HepG2 (cell line): ENCODE measurements at regions not wholly inside any gene's neighbourhood (a gene's known extent, or its start where the extent isn't known, plus 50 kb on each side); places are given as distances from the start of the nearest gene placed in this dataset.

Experiments used
- ATAC-seq: fragments of 200-7000 bp; cut with Tn5 transposase; 3 replicates; pipeline ENCODE4 v1.9.1; 2020; ENCODE audit warnings: mild to moderate bottlenecking, moderate library complexity
- BruUV-seq: library from RNA; stranded (reverse); fragments of 400-500 nt; replicated peaks from 2 replicates; lab custom pipeline; 2021; lab: Mats Ljungman, UMichigan
- CTCF ChIA-PET: fragments of 300-600 bp; formaldehyde crosslinking; extraction: SDS; loops from one replicate; lab custom pipeline; 2021; ENCODE audit warnings: low total read pairs, inconsistent platforms, low intra/inter-chr PET ratio; lab: Yijun Ruan, JAX
- POLR2A ChIA-PET: fragments of 350-600 bp; sonication (Branson Sonifier 250); formaldehyde crosslinking; loops from one replicate; lab custom pipeline; 2020; ENCODE audit warnings: antibody characterized with exemption, inconsistent platforms; lab: Yijun Ruan, JAX
- DNase-seq: peaks from one replicate; pipeline ENCODE4 v3.0.0-alpha.2; 2015; ENCODE audit warnings: low spot score
- FAIRE-seq: peaks from 3 replicates; lab custom pipeline; 2011; peaks lifted over from hg19 to GRCh38; lab: Jason Lieb, UNC
- H2AFZ ChIP-seq: one replicate; pipeline ENCODE4 v1.6.1; 2011; ENCODE audit warnings: low read length, inconsistent platforms
- H3K27ac ChIP-seq: fragments of 300-600 bp; 3 replicates; pipeline ENCODE4 v1.8.0; 2011; ENCODE audit warnings: mixed run types, mild to moderate bottlenecking, mixed read lengths, low read length, inconsistent platforms; ENCODE audit not compliant: insufficient read depth; ENCODE audit errors: extremely low read length
- H3K27me3 ChIP-seq, 2 experiments: fragments of 200-600 bp in 1 of 2; 2 replicates in 1 of 2; 3 replicates in 1 of 2; pipeline versions ENCODE4 v1.6.0 to v1.8.0; 2011; ENCODE audit warnings: low read length in 2 of 2, mild to moderate bottlenecking in 2 of 2, moderate library complexity in 2 of 2, inconsistent platforms in 1 of 2; ENCODE audit not compliant: insufficient read depth in 2 of 2, control insufficient read depth in 1 of 2
- H3K36me3 ChIP-seq, 2 experiments: fragments of 200-600 bp in 1 of 2; replicated peaks in 1 of 2; 2 replicates in 1 of 2; 3 replicates in 1 of 2; pipeline versions ENCODE4 v1.5.1 to v1.8.0; 2011; ENCODE audit warnings: low read length in 2 of 2, inconsistent platforms in 1 of 2; ENCODE audit not compliant: insufficient read depth in 2 of 2, control insufficient read depth in 1 of 2
- H3K4me1 ChIP-seq: 2 replicates; pipeline ENCODE4 v1.5.1; 2012; ENCODE audit warnings: low read length, inconsistent platforms; ENCODE audit not compliant: insufficient read depth
- H3K4me2 ChIP-seq: 2 replicates; pipeline ENCODE4 v1.6.0; 2011; ENCODE audit warnings: low read depth, low read length, inconsistent platforms
- H3K4me3 ChIP-seq, 3 experiments: fragments of 200-600 bp in 1 of 3; sonication (generic), shearing (Covaris generic) in 1 of 3; replicated peaks in 1 of 3; 2 replicates each; pipeline ENCODE4 v1.5.1; 2011 to 2016; ENCODE audit warnings: low read length in 3 of 3, inconsistent platforms in 2 of 3, low read depth in 2 of 3, mild to moderate bottlenecking in 2 of 3, control low read depth in 1 of 3, mixed read lengths in 1 of 3; ENCODE audit not compliant: insufficient read depth in 1 of 3
- H3K79me2 ChIP-seq: one replicate; pipeline ENCODE4 v1.6.1; 2011; ENCODE audit warnings: low read length, inconsistent platforms; ENCODE audit not compliant: insufficient read depth
- H3K9ac ChIP-seq: 2 replicates; pipeline ENCODE4 v1.6.0; 2011; ENCODE audit warnings: mild to moderate bottlenecking, low read depth, low read length, inconsistent platforms; ENCODE audit not compliant: insufficient read depth
- H3K9me3 ChIP-seq: 2 replicates; pipeline ENCODE4 v1.5.1; 2012; ENCODE audit warnings: mild to moderate bottlenecking, low read length
- H4K20me1 ChIP-seq: 2 replicates; pipeline ENCODE4 v1.6.0; 2011; ENCODE audit warnings: inconsistent platforms, mild to moderate bottlenecking, low read length, moderate library complexity; ENCODE audit not compliant: insufficient read depth
- FOSL1 ChIP-seq: sonication (generic); formaldehyde crosslinking; IDR thresholded peaks from 2 replicates; pipeline ENCODE4 v1.9.0; 2021; ENCODE audit warnings: missing genetic modification reagents, borderline replicate concordance
- FOXP1 ChIP-seq, 2 experiments: fragments of 450-650 bp in 1 of 2; IDR thresholded peaks; 2 replicates each; pipeline ENCODE4 v1.6.1; 2017 to 2018; ENCODE audit warnings: antibody characterized with exemption in 1 of 2
- NFKB2 ChIP-seq: sonication (generic); formaldehyde crosslinking; IDR thresholded peaks from 2 replicates; pipeline ENCODE4 v1.4.0; 2020; ENCODE audit warnings: missing genetic modification reagents, borderline replicate concordance
- NFRKB ChIP-seq: fragments of 450-650 bp; IDR thresholded peaks from 2 replicates; pipeline ENCODE4 v1.6.1; 2017
- PAX8 ChIP-seq: sonication (generic); formaldehyde crosslinking; IDR thresholded peaks from 2 replicates; pipeline ENCODE4 v1.8.0; 2022; ENCODE audit warnings: mild to moderate bottlenecking, missing genetic modification reagents, borderline replicate concordance
- ZBTB37 ChIP-seq: sonication (generic); formaldehyde crosslinking; IDR thresholded peaks from 2 replicates; pipeline ENCODE4 v1.4.0; 2020; ENCODE audit warnings: mild to moderate bottlenecking, missing genetic modification reagents
- ZNF138 ChIP-seq: sonication (generic); formaldehyde crosslinking; IDR thresholded peaks from 2 replicates; pipeline ENCODE4 v1.5.0; 2020; ENCODE audit warnings: mild to moderate bottlenecking, low read depth, missing genetic modification reagents
- ZNF549 ChIP-seq: sonication (generic); formaldehyde crosslinking; IDR thresholded peaks from 2 replicates; pipeline ENCODE4 v1.5.0; 2020; ENCODE audit warnings: missing genetic modification reagents
- ZNF7 ChIP-seq: IDR thresholded peaks from 2 replicates; pipeline ENCODE4 v1.6.1; 2016; ENCODE audit warnings: missing biosample characterization, missing genetic modification reagents
- ZNF883 ChIP-seq: sonication (generic); formaldehyde crosslinking; IDR thresholded peaks from 2 replicates; pipeline ENCODE4 v1.5.1; 2020; ENCODE audit warnings: mild to moderate bottlenecking, missing genetic modification reagents; ENCODE audit errors: not compliant biosample characterization
- ZSCAN12 ChIP-seq: sonication (generic); formaldehyde crosslinking; IDR thresholded peaks from 2 replicates; pipeline ENCODE4 v1.9.0; 2021; ENCODE audit warnings: mild to moderate bottlenecking, missing genetic modification reagents
- WGBS: methylation state at CpG from one replicate; pipeline ENCODE4 v1.1.6; 2017; ENCODE audit warnings: low lambda C conversion rate; 5-methylcytosine and 5-hydroxymethylcytosine counted together
- in situ Hi-C: cut with HindIII; loops from 2 replicates; pipeline ENCODE4 v1.10.0; 2017; ENCODE audit warnings: low pct_unique_long_range_greater_than_20kb; ENCODE audit not compliant: extremely low pct_ligation_motif_present
- intact Hi-C: fragments of 100-400 bp; cut with micrococcal nuclease; formaldehyde crosslinking; loops from one replicate; pipeline ENCODE4 v1.10.0; 2022; ENCODE audit not compliant: unreplicated experiment
- TF ChIP-seq, protein P1 (sequence below): IDR thresholded peaks from 2 replicates; pipeline ENCODE4 v1.4.0; 2020; ENCODE audit warnings: mild to moderate bottlenecking, missing genetic modification reagents

DNA sequence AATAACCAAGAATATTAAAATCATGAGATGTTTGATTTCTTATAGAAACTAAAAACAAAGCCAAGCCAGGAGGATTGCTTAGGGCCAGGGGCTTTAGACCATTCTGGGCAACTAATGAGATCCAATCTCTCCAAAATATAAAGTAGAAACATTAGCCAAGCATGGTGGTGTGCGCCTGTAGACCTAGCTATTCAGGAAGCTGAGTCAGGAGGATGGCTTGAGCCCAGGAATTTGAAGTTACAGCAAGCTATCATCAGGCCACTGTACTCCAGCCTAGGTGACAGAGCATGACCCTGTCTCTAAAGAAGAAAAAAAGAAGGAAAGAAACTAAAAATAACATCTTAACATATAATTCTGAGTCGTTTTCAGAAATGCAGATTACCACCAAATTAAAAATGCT is 96.7 kb downstream of the NAF1 start:
- Histone ChIP-seq H3K4me3 (no peak overlapping the region), H3K9ac (no peak overlapping the region), H4K20me1 (no peaks in the 10 kb centered on the region), H3K4me2 (no peak overlapping the region), H3K4me1 (no peaks in the 10 kb centered on the region), H3K27me3 (no peaks in the 10 kb centered on the region), H3K36me3 (no peaks in the 10 kb centered on the region), H3K27ac (no peak overlapping the region), H2AFZ (no peak overlapping the region), H3K79me2 (no peaks in the 10 kb centered on the region), H3K9me3 (no peaks in the 10 kb centered on the region)
- in situ Hi-C loops = no loop called here
- ATAC-seq = no peak
- FAIRE-seq = no peak
- DNase-seq = no peak
- WGBS = 6% methylated on average over 2 of the region's 2 CpGs
- no peak for TF ChIP-seq ZNF7 (CRISPR knock-in tag)
- no peak for TF ChIP-seq FOSL1 (CRISPR knock-in tag)
- TF ChIP-seq, protein P1, sequence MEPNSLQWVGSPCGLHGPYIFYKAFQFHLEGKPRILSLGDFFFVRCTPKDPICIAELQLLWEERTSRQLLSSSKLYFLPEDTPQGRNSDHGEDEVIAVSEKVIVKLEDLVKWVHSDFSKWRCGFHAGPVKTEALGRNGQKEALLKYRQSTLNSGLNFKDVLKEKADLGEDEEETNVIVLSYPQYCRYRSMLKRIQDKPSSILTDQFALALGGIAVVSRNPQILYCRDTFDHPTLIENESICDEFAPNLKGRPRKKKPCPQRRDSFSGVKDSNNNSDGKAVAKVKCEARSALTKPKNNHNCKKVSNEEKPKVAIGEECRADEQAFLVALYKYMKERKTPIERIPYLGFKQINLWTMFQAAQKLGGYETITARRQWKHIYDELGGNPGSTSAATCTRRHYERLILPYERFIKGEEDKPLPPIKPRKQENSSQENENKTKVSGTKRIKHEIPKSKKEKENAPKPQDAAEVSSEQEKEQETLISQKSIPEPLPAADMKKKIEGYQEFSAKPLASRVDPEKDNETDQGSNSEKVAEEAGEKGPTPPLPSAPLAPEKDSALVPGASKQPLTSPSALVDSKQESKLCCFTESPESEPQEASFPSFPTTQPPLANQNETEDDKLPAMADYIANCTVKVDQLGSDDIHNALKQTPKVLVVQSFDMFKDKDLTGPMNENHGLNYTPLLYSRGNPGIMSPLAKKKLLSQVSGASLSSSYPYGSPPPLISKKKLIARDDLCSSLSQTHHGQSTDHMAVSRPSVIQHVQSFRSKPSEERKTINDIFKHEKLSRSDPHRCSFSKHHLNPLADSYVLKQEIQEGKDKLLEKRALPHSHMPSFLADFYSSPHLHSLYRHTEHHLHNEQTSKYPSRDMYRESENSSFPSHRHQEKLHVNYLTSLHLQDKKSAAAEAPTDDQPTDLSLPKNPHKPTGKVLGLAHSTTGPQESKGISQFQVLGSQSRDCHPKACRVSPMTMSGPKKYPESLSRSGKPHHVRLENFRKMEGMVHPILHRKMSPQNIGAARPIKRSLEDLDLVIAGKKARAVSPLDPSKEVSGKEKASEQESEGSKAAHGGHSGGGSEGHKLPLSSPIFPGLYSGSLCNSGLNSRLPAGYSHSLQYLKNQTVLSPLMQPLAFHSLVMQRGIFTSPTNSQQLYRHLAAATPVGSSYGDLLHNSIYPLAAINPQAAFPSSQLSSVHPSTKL (CRISPR knock-in tag) = no peak
- TF ChIP-seq ZNF549 (CRISPR knock-in tag) = no peak
- no peak for TF ChIP-seq ZNF883 (CRISPR knock-in tag)
- TF ChIP-seq NFRKB = no peak
- TF ChIP-seq FOXP1 (IDR thresholded peaks at IDR 0.05) = no peak
- TF ChIP-seq FOXP1 (CRISPR knock-in tag; IDR thresholded peaks at IDR 0.05) = no peak
- TF ChIP-seq ZBTB37 = no peak
- TF ChIP-seq PAX8 (CRISPR knock-in tag) = no peak
- no peak for TF ChIP-seq ZSCAN12 (CRISPR knock-in tag)
- no peak for TF ChIP-seq NFKB2 (CRISPR knock-in tag)
- no peak for TF ChIP-seq ZNF138 (CRISPR knock-in tag)
- POLR2A ChIA-PET = no interaction called here
- intact Hi-C loops = no loop called here
- CTCF ChIA-PET = no interaction called here
- no TSS peak for BruUV-seq
